ENCODE measurements at regions not wholly inside any gene's neighbourhood (a gene's known extent, or its start where the extent isn't known, plus 50 kb on each side); places are given as distances from the start of the nearest gene placed in this dataset.

- TF ChIP-seq, protein P1, sequence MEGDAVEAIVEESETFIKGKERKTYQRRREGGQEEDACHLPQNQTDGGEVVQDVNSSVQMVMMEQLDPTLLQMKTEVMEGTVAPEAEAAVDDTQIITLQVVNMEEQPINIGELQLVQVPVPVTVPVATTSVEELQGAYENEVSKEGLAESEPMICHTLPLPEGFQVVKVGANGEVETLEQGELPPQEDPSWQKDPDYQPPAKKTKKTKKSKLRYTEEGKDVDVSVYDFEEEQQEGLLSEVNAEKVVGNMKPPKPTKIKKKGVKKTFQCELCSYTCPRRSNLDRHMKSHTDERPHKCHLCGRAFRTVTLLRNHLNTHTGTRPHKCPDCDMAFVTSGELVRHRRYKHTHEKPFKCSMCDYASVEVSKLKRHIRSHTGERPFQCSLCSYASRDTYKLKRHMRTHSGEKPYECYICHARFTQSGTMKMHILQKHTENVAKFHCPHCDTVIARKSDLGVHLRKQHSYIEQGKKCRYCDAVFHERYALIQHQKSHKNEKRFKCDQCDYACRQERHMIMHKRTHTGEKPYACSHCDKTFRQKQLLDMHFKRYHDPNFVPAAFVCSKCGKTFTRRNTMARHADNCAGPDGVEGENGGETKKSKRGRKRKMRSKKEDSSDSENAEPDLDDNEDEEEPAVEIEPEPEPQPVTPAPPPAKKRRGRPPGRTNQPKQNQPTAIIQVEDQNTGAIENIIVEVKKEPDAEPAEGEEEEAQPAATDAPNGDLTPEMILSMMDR (optimal IDR thresholded peaks at IDR 0.05 in 1 of 3, IDR thresholded peaks at IDR 0.05 in 1 of 3, conservative IDR thresholded peaks at IDR 0.05 in 1 of 3; ENCODE audit: extremely low read depth in 1 of 3, insufficient read depth in 2 of 3, low read length in 3 of 3), result no peak
- TF ChIP-seq EZH2 (IDR thresholded peaks at IDR 0.05; ENCODE audit: low read length), result no peak
Measured at GRCh38 chr2:128396946-128397345, 78.3 kb upstream of the HS6ST1 start.
